ENCODE measurements at regions not wholly inside any gene's neighbourhood (a gene's known extent, or its start where the extent isn't known, plus 50 kb on each side); places are given as distances from the start of the nearest gene placed in this dataset.

- DNase-seq (ENCODE audit: low read depth in 2 of 2) = peak in 1 of 2 donors; percentile 8
- TF ChIP-seq EZH2 (IDR thresholded peaks at IDR 0.05; ENCODE audit: low read length, missing control alignments) = no peak
- TF ChIP-seq, protein P1, sequence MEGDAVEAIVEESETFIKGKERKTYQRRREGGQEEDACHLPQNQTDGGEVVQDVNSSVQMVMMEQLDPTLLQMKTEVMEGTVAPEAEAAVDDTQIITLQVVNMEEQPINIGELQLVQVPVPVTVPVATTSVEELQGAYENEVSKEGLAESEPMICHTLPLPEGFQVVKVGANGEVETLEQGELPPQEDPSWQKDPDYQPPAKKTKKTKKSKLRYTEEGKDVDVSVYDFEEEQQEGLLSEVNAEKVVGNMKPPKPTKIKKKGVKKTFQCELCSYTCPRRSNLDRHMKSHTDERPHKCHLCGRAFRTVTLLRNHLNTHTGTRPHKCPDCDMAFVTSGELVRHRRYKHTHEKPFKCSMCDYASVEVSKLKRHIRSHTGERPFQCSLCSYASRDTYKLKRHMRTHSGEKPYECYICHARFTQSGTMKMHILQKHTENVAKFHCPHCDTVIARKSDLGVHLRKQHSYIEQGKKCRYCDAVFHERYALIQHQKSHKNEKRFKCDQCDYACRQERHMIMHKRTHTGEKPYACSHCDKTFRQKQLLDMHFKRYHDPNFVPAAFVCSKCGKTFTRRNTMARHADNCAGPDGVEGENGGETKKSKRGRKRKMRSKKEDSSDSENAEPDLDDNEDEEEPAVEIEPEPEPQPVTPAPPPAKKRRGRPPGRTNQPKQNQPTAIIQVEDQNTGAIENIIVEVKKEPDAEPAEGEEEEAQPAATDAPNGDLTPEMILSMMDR (conservative IDR thresholded peaks at IDR 0.05 in 1 of 2, IDR thresholded peaks at IDR 0.05 in 1 of 2; ENCODE audit: low read depth in 1 of 2, low read length in 2 of 2) = no peak
- H3K27ac ChIP-seq (ENCODE audit: insufficient read depth, low read length) = no peak overlapping the region
- H3K4me1 ChIP-seq (ENCODE audit: control insufficient read depth, extremely low read depth, insufficient read depth, low read length) = no peaks in the 10 kb centered on the region
- H3K36me3 ChIP-seq (ENCODE audit: control insufficient read depth, insufficient read depth, low read length) = no peaks in the 10 kb centered on the region
- no peaks in the 10 kb centered on the region for H4K20me1 ChIP-seq (ENCODE audit: control insufficient read depth, extremely low read depth, insufficient read depth, low read length)
- H3K27me3 ChIP-seq (ENCODE audit: control insufficient read depth, insufficient read depth, low read length) = peaks cover 4% of the 10 kb centered on the region
- H2AFZ ChIP-seq (ENCODE audit: low read length) = no peak overlapping the region
- no peaks in the 10 kb centered on the region for H3K79me2 ChIP-seq (ENCODE audit: control insufficient read depth, insufficient read depth, low read length)
- no peak overlapping the region for H3K9ac ChIP-seq (ENCODE audit: insufficient read depth, low read length)
- no peaks in the 10 kb centered on the region for H3K9me3 ChIP-seq (ENCODE audit: control insufficient read depth, insufficient read depth, low read depth, low read length)
- no peak overlapping the region for H3K4me2 ChIP-seq (ENCODE audit: extremely low read depth, insufficient read depth, low read length)
- no peak overlapping the region for H3K4me3 ChIP-seq (replicated peaks in 1 of 4; ENCODE audit: control extremely low read depth in 1 of 4, insufficient read depth in 1 of 4, low read depth in 3 of 4, low read length in 4 of 4)
These were observed 169.7 kb downstream of the ANXA2 start for GRCh38 chr15:60228101-60228500.

DNA sequence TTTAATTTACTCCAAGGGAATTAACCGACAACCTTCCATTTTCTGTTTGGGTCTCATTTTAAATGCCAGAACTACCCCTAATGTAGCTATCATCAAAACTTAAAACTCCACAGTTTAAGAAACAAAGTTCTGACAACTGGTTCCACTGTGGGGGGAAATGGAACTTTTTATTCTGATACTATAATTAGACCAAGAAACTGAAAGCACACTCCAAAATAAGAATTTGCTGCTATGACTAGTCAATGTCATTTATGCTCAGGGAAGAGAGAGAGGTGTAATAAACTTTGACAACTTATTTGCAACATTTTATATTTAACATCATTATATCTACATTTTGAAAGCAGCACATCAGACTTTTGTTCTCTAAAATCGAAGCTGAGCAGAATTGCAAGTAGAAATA, 169.2 kb downstream of the ANXA2 start:
- no peak overlapping the region for H3K4me3 ChIP-seq (replicated peaks in 1 of 4; ENCODE audit: control extremely low read depth in 1 of 4, insufficient read depth in 1 of 4, low read depth in 3 of 4, low read length in 4 of 4)
- no peaks in the 10 kb centered on the region for H3K4me1 ChIP-seq (ENCODE audit: control insufficient read depth, extremely low read depth, insufficient read depth, low read length)
- H3K9me3 ChIP-seq (ENCODE audit: control insufficient read depth, insufficient read depth, low read depth, low read length) = no peaks in the 10 kb centered on the region
- no peak for TF ChIP-seq EZH2 (IDR thresholded peaks at IDR 0.05; ENCODE audit: low read length, missing control alignments)
- TF ChIP-seq, protein P1 (conservative IDR thresholded peaks at IDR 0.05 in 1 of 2, IDR thresholded peaks at IDR 0.05 in 1 of 2; ENCODE audit: low read depth in 1 of 2, low read length in 2 of 2) = no peak
- no peak overlapping the region for H3K27ac ChIP-seq (ENCODE audit: insufficient read depth, low read length)
- H3K79me2 ChIP-seq (ENCODE audit: control insufficient read depth, insufficient read depth, low read length) = no peaks in the 10 kb centered on the region
- DNase-seq (ENCODE audit: low read depth in 2 of 2) = no peak
- H2AFZ ChIP-seq (ENCODE audit: low read length) = no peak overlapping the region
- no peak overlapping the region for H3K4me2 ChIP-seq (ENCODE audit: extremely low read depth, insufficient read depth, low read length)
- H3K36me3 ChIP-seq (ENCODE audit: control insufficient read depth, insufficient read depth, low read length) = no peaks in the 10 kb centered on the region
- H3K9ac ChIP-seq (ENCODE audit: insufficient read depth, low read length) = no peak overlapping the region
- no peaks in the 10 kb centered on the region for H4K20me1 ChIP-seq (ENCODE audit: control insufficient read depth, extremely low read depth, insufficient read depth, low read length)
- peaks cover 4% of the 10 kb centered on the region for H3K27me3 ChIP-seq (ENCODE audit: control insufficient read depth, insufficient read depth, low read length)

GRCh38 chr15:60235951-60236710, 161.7 kb downstream of the ANXA2 start:
- no peak for DNase-seq (ENCODE audit: low read depth in 2 of 2)
- Histone ChIP-seq H3K4me3 (replicated peaks in 1 of 4; ENCODE audit: control extremely low read depth in 1 of 4, insufficient read depth in 1 of 4, low read depth in 3 of 4, low read length in 4 of 4) (no peak overlapping the region), H3K79me2 (ENCODE audit: control insufficient read depth, insufficient read depth, low read length) (no peaks in the 10 kb centered on the region), H3K36me3 (ENCODE audit: control insufficient read depth, insufficient read depth, low read length) (no peaks in the 10 kb centered on the region), H3K4me1 (ENCODE audit: control insufficient read depth, extremely low read depth, insufficient read depth, low read length) (no peaks in the 10 kb centered on the region), H2AFZ (ENCODE audit: low read length) (no peak overlapping the region), H3K27ac (ENCODE audit: insufficient read depth, low read length) (no peak overlapping the region), H3K9me3 (ENCODE audit: control insufficient read depth, insufficient read depth, low read depth, low read length) (no peaks in the 10 kb centered on the region), H3K27me3 (ENCODE audit: control insufficient read depth, insufficient read depth, low read length) (peaks cover 3% of the 10 kb centered on the region), H4K20me1 (ENCODE audit: control insufficient read depth, extremely low read depth, insufficient read depth, low read length) (no peaks in the 10 kb centered on the region), H3K9ac (ENCODE audit: insufficient read depth, low read length) (no peak overlapping the region), H3K4me2 (ENCODE audit: extremely low read depth, insufficient read depth, low read length) (no peak overlapping the region)
- TF ChIP-seq, protein P1 (conservative IDR thresholded peaks at IDR 0.05 in 1 of 2, IDR thresholded peaks at IDR 0.05 in 1 of 2; ENCODE audit: low read depth in 1 of 2, low read length in 2 of 2) = no peak
- TF ChIP-seq EZH2 (IDR thresholded peaks at IDR 0.05; ENCODE audit: low read length, missing control alignments) = no peak

Data from fibroblast of lung (primary cell).